NK-92 treated with Interleukin-12 subunit alpha and Interleukin-12 subunit beta, amount 100 ng/mL, for 24 hours (cell line): ENCODE measurements at regions not wholly inside any gene's neighbourhood (a gene's known extent, or its start where the extent isn't known, plus 50 kb on each side); places are given as distances from the start of the nearest gene placed in this dataset.

Source experiments
- DNase-seq: peaks from one replicate; lab custom pipeline; 2025; lab: John Stamatoyannopoulos, UW

GRCh38 chr13:76091076-76091475 lies 454.9 kb downstream of the LMO7 start:
- DNase-seq, result no peak

- no peak for DNase-seq
Observed at GRCh38 chr13:76086729-76087128, 450.6 kb downstream of the LMO7 start.

GRCh38 chr13:76067850-76068249 lies 431.7 kb downstream of the LMO7 start:
- DNase-seq, result no peak

GRCh38 chr13:76053181-76053580 lies 417.1 kb downstream of the LMO7 start:
- DNase-seq, result no peak

GRCh38 chr13:76049376-76049746 lies 413.2 kb downstream of the LMO7 start:
- no peak for DNase-seq

- no peak for DNase-seq
Observed at GRCh38 chr13:76048675-76049375, 412.7 kb downstream of the LMO7 start.

- no peak for DNase-seq
Observed at GRCh38 chr13:76048131-76048530, 412.0 kb downstream of the LMO7 start.

- no peak for DNase-seq
Observed at GRCh38 chr13:76043874-76044273, 407.7 kb downstream of the LMO7 start.

GRCh38 chr13:76038920-76039716 lies 403.0 kb downstream of the LMO7 start:
- DNase-seq, result no peak

- DNase-seq, result no peak
Observed at GRCh38 chr13:76036176-76036575, 400.0 kb downstream of the LMO7 start.

- DNase-seq, result no peak
Observed at GRCh38 chr13:76035711-76036110, 399.6 kb downstream of the LMO7 start.

- no peak for DNase-seq
Observed at GRCh38 chr13:76029706-76030105, 393.6 kb downstream of the LMO7 start.

- no peak for DNase-seq
Observed at GRCh38 chr13:76029088-76029487, 393.0 kb downstream of the LMO7 start.

- DNase-seq, result no peak
Observed at GRCh38 chr13:76027131-76027530, 391.0 kb downstream of the LMO7 start.

- no peak for DNase-seq
Observed at GRCh38 chr13:76025392-76025791, 389.3 kb downstream of the LMO7 start.

- DNase-seq, result no peak
Observed at GRCh38 chr13:76024151-76024550, 388.0 kb downstream of the LMO7 start.

- DNase-seq, result no peak
Observed at GRCh38 chr13:76023652-76024051, 387.5 kb downstream of the LMO7 start.

GRCh38 chr13:76020421-76020955 lies 384.4 kb downstream of the LMO7 start:
- no peak for DNase-seq

GRCh38 chr13:76019421-76020044 lies 383.4 kb downstream of the LMO7 start:
- no peak for DNase-seq

GRCh38 chr13:76017861-76018556 lies 381.9 kb downstream of the LMO7 start:
- no peak for DNase-seq

GRCh38 chr13:76016799-76017400 lies 380.8 kb downstream of the LMO7 start:
- DNase-seq, result no peak
